SK-N-SH treated with all-trans-retinoic acid at 6 μM for 48 hours (cell line): ENCODE measurements at regions not wholly inside any gene's neighbourhood (a gene's known extent, or its start where the extent isn't known, plus 50 kb on each side); places are given as distances from the start of the nearest gene placed in this dataset.

Source experiments
- ATAC-seq: fragments of 200-7000 bp; cut with Tn5 transposase; 3 replicates; pipeline ENCODE4 v1.9.1; 2020; ENCODE audit warnings: mild to moderate bottlenecking, moderate library complexity
- ARNTL ChIP-seq: fragments of 450-650 bp; formaldehyde crosslinking; IDR thresholded peaks from 2 replicates; pipeline ENCODE4 v1.5.0; 2020; ENCODE audit warnings: low read depth, mild to moderate bottlenecking, moderate library complexity, borderline replicate concordance
- BACH2 ChIP-seq: fragments of 250-450 bp; sonication (Bioruptor Pico); IDR thresholded peaks from 2 replicates; pipeline ENCODE4 v1.9.0; 2021; ENCODE audit warnings: mild to moderate bottlenecking, borderline replicate concordance
- CSDC2 ChIP-seq: fragments of 250-450 bp; sonication (Bioruptor Pico); IDR thresholded peaks from 2 replicates; pipeline ENCODE4 v1.5.0; 2020; ENCODE audit warnings: mild to moderate bottlenecking, moderate library complexity
- ESRRG ChIP-seq: fragments of 250-450 bp; sonication (Bioruptor Pico); IDR thresholded peaks from 2 replicates; pipeline ENCODE4 v1.6.1; 2021; ENCODE audit warnings: mild to moderate bottlenecking
- GLIS3 ChIP-seq: fragments of 250-450 bp; sonication (Bioruptor Pico); IDR thresholded peaks from 2 replicates; pipeline ENCODE4 v1.5.0; 2020; ENCODE audit warnings: mild to moderate bottlenecking, moderate library complexity
- ISL1 ChIP-seq: fragments of 250-450 bp; sonication (Bioruptor Pico); IDR thresholded peaks from 2 replicates; pipeline ENCODE4 v2.1.2; 2022; ENCODE audit warnings: mild to moderate bottlenecking, moderate library complexity
- OSR1 ChIP-seq: fragments of 250-450 bp; sonication (Bioruptor Pico); IDR thresholded peaks from 2 replicates; pipeline ENCODE4 v1.8.0; 2022; ENCODE audit warnings: moderate library complexity, mild to moderate bottlenecking, inconsistent platforms
- PPARA ChIP-seq: fragments of 250-450 bp; sonication (Bioruptor Pico); IDR thresholded peaks from 2 replicates; pipeline ENCODE4 v1.5.0; 2020; ENCODE audit warnings: mild to moderate bottlenecking, borderline replicate concordance
- RARB ChIP-seq: fragments of 250-450 bp; sonication (Bioruptor Pico); IDR thresholded peaks from 2 replicates; pipeline ENCODE4 v1.8.0; 2021; ENCODE audit warnings: mild to moderate bottlenecking, moderate library complexity
- SNAI2 ChIP-seq: fragments of 250-450 bp; sonication (Bioruptor Pico); IDR thresholded peaks from 2 replicates; pipeline ENCODE4 v1.5.0; 2020; ENCODE audit warnings: mild to moderate bottlenecking, moderate library complexity
- TCF4 ChIP-seq: fragments of 250-450 bp; sonication (Bioruptor Pico); IDR thresholded peaks from 2 replicates; pipeline ENCODE4 v1.8.0; 2021; ENCODE audit warnings: mild to moderate bottlenecking, moderate library complexity, borderline replicate concordance
- TOX ChIP-seq: fragments of 250-450 bp; sonication (Bioruptor Pico); IDR thresholded peaks from 2 replicates; pipeline ENCODE4 v1.8.0; 2021; ENCODE audit warnings: mild to moderate bottlenecking, moderate library complexity, borderline replicate concordance
- ZC3H10 ChIP-seq: fragments of 250-450 bp; sonication (Bioruptor Pico); IDR thresholded peaks from 2 replicates; pipeline ENCODE4 v1.5.1; 2021; ENCODE audit warnings: mild to moderate bottlenecking, moderate library complexity
- ZFP3 ChIP-seq: fragments of 250-450 bp; sonication (Bioruptor Pico); IDR thresholded peaks from 2 replicates; pipeline ENCODE4 v1.5.0; 2020; ENCODE audit warnings: mild to moderate bottlenecking, moderate library complexity
- ZFP30 ChIP-seq: fragments of 450-650 bp; formaldehyde crosslinking; IDR thresholded peaks from 2 replicates; pipeline ENCODE4 v1.5.0; 2022; ENCODE audit warnings: mild to moderate bottlenecking, moderate library complexity
- ZNF565 ChIP-seq: fragments of 450-650 bp; formaldehyde crosslinking; conservative IDR thresholded peaks from 2 replicates; pipeline ENCODE4 v1.5.0; 2020; ENCODE audit warnings: low read depth, mild to moderate bottlenecking, moderate library complexity
- ZNF70 ChIP-seq: fragments of 450-650 bp; formaldehyde crosslinking; IDR thresholded peaks from 2 replicates; pipeline ENCODE4 v1.5.0; 2020; ENCODE audit warnings: mild to moderate bottlenecking, moderate library complexity
- ZNF8 ChIP-seq: fragments of 450-650 bp; formaldehyde crosslinking; IDR thresholded peaks from 2 replicates; pipeline ENCODE4 v1.5.0; 2020; ENCODE audit warnings: mild to moderate bottlenecking, moderate library complexity
- TF ChIP-seq, protein P1 (sequence below): fragments of 250-450 bp; sonication (Bioruptor Pico); IDR thresholded peaks from 2 replicates; pipeline ENCODE4 v1.8.0; 2021; ENCODE audit warnings: low read depth, mild to moderate bottlenecking, moderate library complexity, borderline replicate concordance
- TF ChIP-seq, protein P2 (sequence below): fragments of 250-450 bp; sonication (Bioruptor Pico); IDR thresholded peaks from 2 replicates; pipeline ENCODE4 v1.5.1; 2020; ENCODE audit warnings: low read depth, mild to moderate bottlenecking, moderate library complexity
- TF ChIP-seq, protein P3 (sequence below): fragments of 250-450 bp; sonication (Bioruptor Pico); IDR thresholded peaks from 2 replicates; pipeline ENCODE4 v1.5.0; 2020; ENCODE audit warnings: mild to moderate bottlenecking, moderate library complexity

DNA sequence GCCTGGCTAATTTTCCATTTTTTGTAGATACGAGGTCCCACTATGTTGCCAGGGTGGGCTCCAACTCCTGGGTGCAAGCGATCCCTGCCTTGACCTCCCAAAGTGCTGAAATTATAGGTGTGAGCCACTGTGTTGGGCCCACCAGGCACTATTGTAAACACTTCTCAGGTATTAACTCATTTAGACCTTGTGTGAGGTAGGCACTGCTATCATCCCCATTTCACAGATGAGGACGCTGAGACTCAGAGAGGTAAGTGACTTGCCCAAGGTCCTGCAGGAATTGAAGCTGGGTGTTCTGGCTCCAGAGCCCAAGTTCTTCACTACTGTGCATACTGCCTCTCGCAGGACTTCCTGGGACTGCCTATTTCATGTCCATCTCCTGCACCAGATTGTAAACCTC is 67.1 kb upstream of the SYPL1 start:
- TF ChIP-seq, protein P1, sequence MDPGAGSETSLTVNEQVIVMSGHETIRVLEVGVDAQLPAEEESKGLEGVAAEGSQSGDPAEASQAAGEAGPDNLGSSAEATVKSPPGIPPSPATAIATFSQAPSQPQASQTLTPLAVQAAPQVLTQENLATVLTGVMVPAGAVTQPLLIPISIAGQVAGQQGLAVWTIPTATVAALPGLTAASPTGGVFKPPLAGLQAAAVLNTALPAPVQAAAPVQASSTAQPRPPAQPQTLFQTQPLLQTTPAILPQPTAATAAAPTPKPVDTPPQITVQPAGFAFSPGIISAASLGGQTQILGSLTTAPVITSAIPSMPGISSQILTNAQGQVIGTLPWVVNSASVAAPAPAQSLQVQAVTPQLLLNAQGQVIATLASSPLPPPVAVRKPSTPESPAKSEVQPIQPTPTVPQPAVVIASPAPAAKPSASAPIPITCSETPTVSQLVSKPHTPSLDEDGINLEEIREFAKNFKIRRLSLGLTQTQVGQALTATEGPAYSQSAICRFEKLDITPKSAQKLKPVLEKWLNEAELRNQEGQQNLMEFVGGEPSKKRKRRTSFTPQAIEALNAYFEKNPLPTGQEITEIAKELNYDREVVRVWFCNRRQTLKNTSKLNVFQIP: no peak
- no peak for TF ChIP-seq ARNTL (CRISPR knock-in tag)
- TF ChIP-seq, protein P2, sequence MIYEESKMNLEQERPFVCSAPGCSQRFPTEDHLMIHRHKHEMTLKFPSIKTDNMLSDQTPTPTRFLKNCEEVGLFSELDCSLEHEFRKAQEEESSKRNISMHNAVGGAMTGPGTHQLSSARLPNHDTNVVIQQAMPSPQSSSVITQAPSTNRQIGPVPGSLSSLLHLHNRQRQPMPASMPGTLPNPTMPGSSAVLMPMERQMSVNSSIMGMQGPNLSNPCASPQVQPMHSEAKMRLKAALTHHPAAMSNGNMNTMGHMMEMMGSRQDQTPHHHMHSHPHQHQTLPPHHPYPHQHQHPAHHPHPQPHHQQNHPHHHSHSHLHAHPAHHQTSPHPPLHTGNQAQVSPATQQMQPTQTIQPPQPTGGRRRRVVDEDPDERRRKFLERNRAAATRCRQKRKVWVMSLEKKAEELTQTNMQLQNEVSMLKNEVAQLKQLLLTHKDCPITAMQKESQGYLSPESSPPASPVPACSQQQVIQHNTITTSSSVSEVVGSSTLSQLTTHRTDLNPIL (CRISPR knock-in tag): no peak
- TF ChIP-seq ZNF70 (CRISPR knock-in tag): no peak
- TF ChIP-seq ZFP3 (CRISPR knock-in tag): no peak
- no peak for TF ChIP-seq OSR1 (CRISPR knock-in tag)
- TF ChIP-seq GLIS3: no peak
- TF ChIP-seq ISL1 (CRISPR knock-in tag): no peak
- TF ChIP-seq PPARA (CRISPR knock-in tag): no peak
- no peak for TF ChIP-seq CSDC2 (CRISPR knock-in tag)
- no peak for TF ChIP-seq BACH2 (CRISPR knock-in tag)
- TF ChIP-seq, protein P3, sequence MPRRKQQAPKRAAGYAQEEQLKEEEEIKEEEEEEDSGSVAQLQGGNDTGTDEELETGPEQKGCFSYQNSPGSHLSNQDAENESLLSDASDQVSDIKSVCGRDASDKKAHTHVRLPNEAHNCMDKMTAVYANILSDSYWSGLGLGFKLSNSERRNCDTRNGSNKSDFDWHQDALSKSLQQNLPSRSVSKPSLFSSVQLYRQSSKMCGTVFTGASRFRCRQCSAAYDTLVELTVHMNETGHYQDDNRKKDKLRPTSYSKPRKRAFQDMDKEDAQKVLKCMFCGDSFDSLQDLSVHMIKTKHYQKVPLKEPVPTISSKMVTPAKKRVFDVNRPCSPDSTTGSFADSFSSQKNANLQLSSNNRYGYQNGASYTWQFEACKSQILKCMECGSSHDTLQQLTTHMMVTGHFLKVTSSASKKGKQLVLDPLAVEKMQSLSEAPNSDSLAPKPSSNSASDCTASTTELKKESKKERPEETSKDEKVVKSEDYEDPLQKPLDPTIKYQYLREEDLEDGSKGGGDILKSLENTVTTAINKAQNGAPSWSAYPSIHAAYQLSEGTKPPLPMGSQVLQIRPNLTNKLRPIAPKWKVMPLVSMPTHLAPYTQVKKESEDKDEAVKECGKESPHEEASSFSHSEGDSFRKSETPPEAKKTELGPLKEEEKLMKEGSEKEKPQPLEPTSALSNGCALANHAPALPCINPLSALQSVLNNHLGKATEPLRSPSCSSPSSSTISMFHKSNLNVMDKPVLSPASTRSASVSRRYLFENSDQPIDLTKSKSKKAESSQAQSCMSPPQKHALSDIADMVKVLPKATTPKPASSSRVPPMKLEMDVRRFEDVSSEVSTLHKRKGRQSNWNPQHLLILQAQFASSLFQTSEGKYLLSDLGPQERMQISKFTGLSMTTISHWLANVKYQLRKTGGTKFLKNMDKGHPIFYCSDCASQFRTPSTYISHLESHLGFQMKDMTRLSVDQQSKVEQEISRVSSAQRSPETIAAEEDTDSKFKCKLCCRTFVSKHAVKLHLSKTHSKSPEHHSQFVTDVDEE (CRISPR knock-in tag): no peak
- TF ChIP-seq ZNF565 (CRISPR knock-in tag): no peak
- no peak for TF ChIP-seq ESRRG
- TF ChIP-seq RARB (CRISPR knock-in tag): no peak
- TF ChIP-seq SNAI2 (CRISPR knock-in tag): no peak
- no peak for ATAC-seq

DNA sequence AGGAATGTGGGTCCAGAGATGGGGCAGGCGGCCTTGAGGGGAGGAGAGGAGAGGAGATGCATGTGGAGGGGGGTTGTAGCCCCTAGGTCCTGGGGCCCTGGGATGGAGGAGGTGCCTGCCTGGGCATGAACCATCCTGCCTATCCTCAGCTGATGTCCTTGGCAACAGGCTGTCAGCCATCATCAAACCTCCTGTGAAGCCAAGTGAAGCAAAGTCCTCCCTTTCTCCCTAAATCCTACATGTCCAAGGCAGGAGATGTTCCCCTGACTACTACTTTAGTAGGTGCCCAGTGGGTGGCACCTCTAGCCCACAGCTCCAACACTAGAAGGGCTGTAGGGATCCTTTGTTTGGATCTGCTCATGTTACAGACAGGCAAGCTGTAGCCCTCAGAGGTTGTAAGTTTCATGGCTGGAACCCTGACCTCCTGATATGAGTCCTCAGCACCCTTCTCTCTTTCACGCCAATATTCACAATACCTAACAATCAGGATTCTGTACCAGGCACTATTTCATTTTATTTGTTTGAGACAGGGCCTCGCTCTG is 66.6 kb upstream of the SYPL1 start:
- peak; percentile 82 for ATAC-seq
- TF ChIP-seq, protein P2 (CRISPR knock-in tag): no peak
- TF ChIP-seq ZFP3 (CRISPR knock-in tag): no peak
- TF ChIP-seq, protein P3 (CRISPR knock-in tag): no peak
- TF ChIP-seq PPARA (CRISPR knock-in tag): no peak
- TF ChIP-seq OSR1 (CRISPR knock-in tag): no peak
- TF ChIP-seq ZNF565 (CRISPR knock-in tag): no peak
- no peak for TF ChIP-seq RARB (CRISPR knock-in tag)
- TF ChIP-seq ZNF8 (CRISPR knock-in tag): no peak
- no peak for TF ChIP-seq BACH2 (CRISPR knock-in tag)

DNA sequence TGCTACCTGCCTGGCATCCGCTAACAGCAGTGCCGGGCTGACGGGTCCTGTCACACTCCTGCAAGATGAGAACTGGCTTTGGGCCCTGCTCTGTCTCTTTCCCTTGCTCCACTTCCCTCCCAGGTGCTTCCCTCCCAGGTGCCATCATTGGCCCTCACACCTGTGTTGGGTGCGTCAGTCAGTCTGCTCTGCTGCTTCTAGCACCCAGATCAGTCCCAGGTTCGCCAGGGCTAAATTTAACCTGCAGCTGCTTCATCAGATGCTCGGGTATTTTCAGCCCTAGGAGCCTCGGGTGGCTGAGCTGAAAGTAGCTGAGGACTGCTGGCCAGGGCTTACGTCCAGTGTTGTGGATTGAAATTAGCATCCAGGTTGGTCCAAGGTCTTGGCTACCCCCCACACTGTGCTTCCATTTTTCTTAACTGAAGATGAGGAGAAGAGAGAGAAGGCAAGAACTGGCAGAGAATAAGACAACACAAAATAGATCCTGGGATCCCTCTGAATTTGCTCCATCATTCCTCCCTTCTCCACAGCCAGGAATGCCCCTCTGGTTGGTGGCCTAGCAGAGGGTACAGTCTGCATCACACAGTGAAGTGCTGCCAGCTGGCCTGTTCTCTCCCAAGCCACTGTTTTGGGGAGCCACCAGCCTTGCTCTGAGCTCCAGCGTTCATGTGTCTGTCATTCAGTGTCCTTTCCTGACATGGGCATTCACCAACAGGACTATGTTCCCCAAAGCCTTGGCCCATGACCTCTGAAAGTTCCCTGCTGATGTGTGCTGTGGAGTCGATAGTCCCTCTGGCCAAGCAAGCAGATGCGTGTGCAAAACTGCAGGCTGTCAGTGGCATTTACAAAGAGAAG is 65.9 kb upstream of the SYPL1 start:
- ATAC-seq: no peak
- TF ChIP-seq ZFP30 (CRISPR knock-in tag) (no peak), TOX (CRISPR knock-in tag) (no peak), TCF4 (CRISPR knock-in tag) (no peak), ZC3H10 (CRISPR knock-in tag) (no peak), ZNF8 (CRISPR knock-in tag) (no peak), ZFP3 (CRISPR knock-in tag) (no peak), PPARA (CRISPR knock-in tag) (no peak), ARNTL (CRISPR knock-in tag) (no peak), ZNF70 (CRISPR knock-in tag) (no peak), RARB (CRISPR knock-in tag) (no peak), GLIS3 (no peak), BACH2 (CRISPR knock-in tag) (no peak), SNAI2 (CRISPR knock-in tag) (no peak)
- TF ChIP-seq, protein P1: no peak
- TF ChIP-seq, protein P2 (CRISPR knock-in tag): no peak
- TF ChIP-seq, all 23 proteins: peak for 0
